ENCODE measurements at regions not wholly inside any gene's neighbourhood (a gene's known extent, or its start where the extent isn't known, plus 50 kb on each side); places are given as distances from the start of the nearest gene placed in this dataset.
"Not testable (repeated sequence)": the region's sequence is repeated elsewhere in the genome, so short reads cannot be mapped to it uniquely, and the experiment has no call there.

GRCh38 chr14:84323978-84324377, 1206.0 kb upstream of the FLRT2 start:
- H3K4me1 ChIP-seq (ENCODE audit: insufficient read depth) = no peaks in the 10 kb centered on the region
- H3K27ac ChIP-seq = no peak overlapping the region
- no peak for DNase-seq
- H3K27me3 ChIP-seq = no peaks in the 10 kb centered on the region
- H3K4me3 ChIP-seq = no peak overlapping the region
- 25 to 45% (median 39%) methylated on average over 4 of the region's 4 CpGs for WGBS, 3 donors
- TF ChIP-seq POLR2A (IDR thresholded peaks at IDR 0.05) (no peak), EP300 (IDR thresholded peaks at IDR 0.05) (no peak), CTCF (IDR thresholded peaks at IDR 0.05) (no peak)
- no peaks in the 10 kb centered on the region for H3K9me3 ChIP-seq
- intact Hi-C loops (cut with DNase I) = no loop called here
- H3K36me3 ChIP-seq = no peaks in the 10 kb centered on the region

DNA sequence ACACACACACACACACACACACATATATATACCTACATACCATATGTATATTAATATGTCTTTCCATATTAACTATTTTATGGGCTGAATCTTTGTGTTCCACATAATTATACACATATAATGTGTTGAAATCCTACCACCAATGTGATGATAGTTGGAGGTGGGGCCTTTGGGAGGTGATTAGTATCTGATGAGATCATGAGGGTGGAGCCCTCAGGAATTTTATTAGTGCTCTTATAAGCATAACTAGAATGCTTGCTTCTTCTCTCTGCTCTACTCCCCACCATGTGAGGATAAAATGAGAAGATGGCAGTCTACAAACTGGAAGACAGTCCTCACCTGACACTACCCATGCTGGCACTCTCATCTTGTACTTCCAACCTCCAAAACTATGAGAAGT, 1193.5 kb upstream of the FLRT2 start:
- no peak for DNase-seq
- intact Hi-C loops (cut with DNase I) = no loop called here

GRCh38 chr14:84340938-84341337, 1189.0 kb upstream of the FLRT2 start:
- WGBS, 3 donors = 18 to 30% (median 19%) methylated on average over 1 of the region's 1 CpG
- no peak overlapping the region for H3K27ac ChIP-seq
- no peak overlapping the region for H3K4me3 ChIP-seq
- no peaks in the 10 kb centered on the region for H3K4me1 ChIP-seq (ENCODE audit: insufficient read depth)
- TF ChIP-seq POLR2A (IDR thresholded peaks at IDR 0.05) (no peak), EP300 (IDR thresholded peaks at IDR 0.05) (no peak), CTCF (IDR thresholded peaks at IDR 0.05) (no peak)
- intact Hi-C loops (cut with DNase I) = no loop called here
- no peaks in the 10 kb centered on the region for H3K9me3 ChIP-seq
- H3K27me3 ChIP-seq = no peaks in the 10 kb centered on the region
- H3K36me3 ChIP-seq = no peaks in the 10 kb centered on the region
- DNase-seq = no peak

More for the DNA sequence above, 1193.5 kb upstream of the FLRT2 start:
- Histone ChIP-seq H3K4me3 (no peak overlapping the region), H3K9me3 (no peaks in the 10 kb centered on the region), H3K4me1 (ENCODE audit: insufficient read depth) (no peaks in the 10 kb centered on the region), H3K27ac (no peak overlapping the region), H3K27me3 (no peaks in the 10 kb centered on the region), H3K36me3 (no peaks in the 10 kb centered on the region)
- TF ChIP-seq POLR2A (IDR thresholded peaks at IDR 0.05) = no peak
- TF ChIP-seq CTCF (IDR thresholded peaks at IDR 0.05) = no peak
- no peak for TF ChIP-seq EP300 (IDR thresholded peaks at IDR 0.05)

DNA sequence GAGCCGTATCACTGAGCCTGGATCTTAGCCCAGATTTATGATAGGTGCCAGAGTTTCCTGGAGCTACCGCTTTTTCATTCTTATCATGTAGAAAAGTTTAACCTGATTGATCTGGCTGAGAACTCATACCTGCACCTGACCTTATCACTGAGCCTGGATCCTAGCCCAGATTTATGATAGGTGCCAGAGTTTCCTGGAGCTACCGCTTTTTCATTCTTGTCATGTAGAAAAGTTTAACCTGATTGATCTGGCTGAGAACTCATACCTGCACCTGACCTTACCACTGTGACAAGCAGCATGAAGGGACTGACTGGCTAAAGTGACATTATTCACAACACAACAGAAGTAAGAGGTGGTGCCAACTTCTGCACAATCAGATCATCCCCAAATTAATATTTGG, 1188.1 kb upstream of the FLRT2 start:
- H3K9me3 ChIP-seq; H3K4me1 ChIP-seq (ENCODE audit: insufficient read depth); H3K27ac ChIP-seq; H3K4me3 ChIP-seq; H3K27me3 ChIP-seq; intact Hi-C loops (cut with DNase I); DNase-seq; H3K36me3 ChIP-seq: not testable (repeated sequence)
- 96 to 98% (median 98%) methylated on average over 3 of the region's 3 CpGs for WGBS, 3 donors

DNA sequence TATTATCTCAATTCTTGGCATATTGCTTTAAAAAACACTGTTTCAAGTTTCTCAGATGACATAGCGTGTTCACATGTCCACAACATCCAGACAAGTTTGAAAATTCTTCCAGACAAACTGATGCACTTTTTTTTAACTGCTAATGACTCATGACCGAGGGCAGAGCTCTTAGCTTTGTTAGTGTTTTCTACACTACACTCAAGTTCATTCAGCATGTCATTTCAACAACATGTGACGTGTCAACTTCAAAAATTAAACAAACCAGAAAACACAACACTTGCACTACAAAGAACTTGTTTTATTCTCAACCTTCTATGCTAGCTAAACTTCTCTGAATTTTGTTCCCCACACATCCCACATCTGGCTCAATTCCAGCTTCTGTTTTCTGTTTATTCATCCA, 1186.3 kb upstream of the FLRT2 start:
- Histone ChIP-seq H3K4me3 (no peak overlapping the region), H3K27ac (no peak overlapping the region), H3K4me1 (ENCODE audit: insufficient read depth) (no peaks in the 10 kb centered on the region), H3K36me3 (no peaks in the 10 kb centered on the region), H3K27me3 (no peaks in the 10 kb centered on the region), H3K9me3 (no peaks in the 10 kb centered on the region)
- TF ChIP-seq EP300 (IDR thresholded peaks at IDR 0.05) = no peak
- no peak for TF ChIP-seq CTCF (IDR thresholded peaks at IDR 0.05)
- TF ChIP-seq POLR2A (IDR thresholded peaks at IDR 0.05) = no peak
- intact Hi-C loops (cut with DNase I) = no loop called here
- DNase-seq = no peak
- WGBS, 3 donors = 64 to 80% (median 74%) methylated on average over 3 of the region's 3 CpGs

All from ovary (tissue), 7 donors.